CD4-positive, CD25-positive, alpha-beta regulatory T cell (primary cell): ENCODE measurements at regions not wholly inside any gene's neighbourhood (a gene's known extent, or its start where the extent isn't known, plus 50 kb on each side); places are given as distances from the start of the nearest gene placed in this dataset.

ENCODE experiments used
- ATAC-seq, 2 donors: fragments of 150-1000 bp; cut with Tn5 transposase; one replicate each; pipeline ENCODE4 v1.10.0; 2021; ENCODE audit warnings: low read depth in 2 of 2, moderate number of reproducible peaks in 2 of 2, moderate library complexity in 1 of 2
- DNase-seq, 3 donors: peaks; one replicate each; pipeline versions ENCODE4 v3.0.0 to v3.0.0-alpha.2; 2012 to 2022; ENCODE audit warnings: mixed read lengths in 1 of 3
- H3K27ac ChIP-seq: one replicate; pipeline ENCODE4 v1.7.0; 2013; ENCODE audit warnings: mild to moderate bottlenecking, low read length; ENCODE audit not compliant: insufficient read depth, poor library complexity, severe bottlenecking
- H3K27me3 ChIP-seq: one replicate; pipeline ENCODE4 v1.7.0; 2013; ENCODE audit warnings: low read length; ENCODE audit not compliant: control insufficient read depth, insufficient read depth
- H3K36me3 ChIP-seq: one replicate; pipeline ENCODE4 v1.7.0; 2013; ENCODE audit warnings: mild to moderate bottlenecking, low read length, moderate library complexity; ENCODE audit not compliant: control insufficient read depth, insufficient read depth
- H3K4me1 ChIP-seq: 2 replicates; pipeline ENCODE4 v1.7.0; 2013; ENCODE audit warnings: mild to moderate bottlenecking, low read length; ENCODE audit not compliant: insufficient read depth, control insufficient read depth, poor library complexity, severe bottlenecking
- H3K4me3 ChIP-seq: one replicate; pipeline ENCODE4 v1.7.0; 2013; ENCODE audit warnings: low read depth, mild to moderate bottlenecking, low read length, moderate library complexity
- H3K9me3 ChIP-seq, 2 experiments: 1 replicate in 1 of 2; 2 replicates in 1 of 2; pipeline ENCODE4 v1.7.0; 2013; ENCODE audit warnings: low read length in 2 of 2, mild to moderate bottlenecking in 1 of 2, moderate library complexity in 1 of 2; ENCODE audit not compliant: control insufficient read depth in 2 of 2
- H3K27ac Mint-ChIP-seq, 3 donors: one replicate each; pipeline ENCODE4 v1.8.0; 2020 to 2022; ENCODE audit warnings: mild to moderate bottlenecking in 3 of 3, mixed read lengths in 3 of 3, moderate library complexity in 2 of 3
- H3K27me3 Mint-ChIP-seq: one replicate; pipeline ENCODE4 v1.8.0; 2022; ENCODE audit warnings: mild to moderate bottlenecking, mixed read lengths
- H3K36me3 Mint-ChIP-seq: one replicate; pipeline ENCODE4 v1.8.0; 2020; ENCODE audit warnings: mixed read lengths
- H3K4me1 Mint-ChIP-seq, 4 donors: one replicate each; pipeline ENCODE4 v1.8.0; 2020 to 2022; ENCODE audit warnings: mixed read lengths in 4 of 4, mild to moderate bottlenecking in 1 of 4
- H3K4me3 Mint-ChIP-seq, 4 donors: one replicate each; pipeline ENCODE4 v1.8.0; 2020 to 2022; ENCODE audit warnings: mild to moderate bottlenecking in 4 of 4, mixed read lengths in 4 of 4, moderate library complexity in 3 of 4
- H3K9me3 Mint-ChIP-seq, 7 donors: one replicate each; pipeline ENCODE4 v1.8.0; 2020 to 2022; ENCODE audit warnings: mixed read lengths in 7 of 7, mild to moderate bottlenecking in 3 of 7, moderate library complexity in 2 of 7

- no peak overlapping the region for H3K27ac ChIP-seq
- H3K9me3 ChIP-seq, result no peaks in the 10 kb centered on the region
- no peaks in the 10 kb centered on the region for H3K9me3 Mint-ChIP-seq
- H3K4me3 Mint-ChIP-seq, result no peak overlapping the region
- no peak for DNase-seq
- ATAC-seq, result no peak
- H3K36me3 Mint-ChIP-seq, result no peaks in the 10 kb centered on the region
- H3K4me1 ChIP-seq, result no peaks in the 10 kb centered on the region
- H3K4me3 ChIP-seq, result no peak overlapping the region
- H3K27ac Mint-ChIP-seq, result no peak overlapping the region
- no peaks in the 10 kb centered on the region for H3K27me3 ChIP-seq
- no peaks in the 10 kb centered on the region for H3K36me3 ChIP-seq
- no peaks in the 10 kb centered on the region for H3K4me1 Mint-ChIP-seq
- no peaks in the 10 kb centered on the region for H3K27me3 Mint-ChIP-seq
These were observed 60.3 kb downstream of the AVPR1A start for GRCh38 chr12:63090716-63091115.

- Histone ChIP-seq H3K36me3 (no peaks in the 10 kb centered on the region), H3K4me1 (no peaks in the 10 kb centered on the region), H3K4me3 (no peak overlapping the region), H3K27me3 (no peaks in the 10 kb centered on the region), H3K27ac (no peak overlapping the region), H3K9me3 (no peaks in the 10 kb centered on the region)
- H3K27ac Mint-ChIP-seq, result peak overlapping the region in 1 of 3 donors; percentile 22
- H3K36me3 Mint-ChIP-seq, result no peaks in the 10 kb centered on the region
- H3K9me3 Mint-ChIP-seq, result peaks cover 0 to 2% (median 0%) of the 10 kb centered on the region in 7 donors
- H3K4me1 Mint-ChIP-seq, result no peaks in the 10 kb centered on the region
- H3K27me3 Mint-ChIP-seq, result peaks cover 5% of the 10 kb centered on the region
- ATAC-seq (no peak), DNase-seq (no peak)
- H3K4me3 Mint-ChIP-seq, result no peak overlapping the region
These were observed 64.7 kb downstream of the AVPR1A start for GRCh38 chr12:63086149-63086915.

DNA sequence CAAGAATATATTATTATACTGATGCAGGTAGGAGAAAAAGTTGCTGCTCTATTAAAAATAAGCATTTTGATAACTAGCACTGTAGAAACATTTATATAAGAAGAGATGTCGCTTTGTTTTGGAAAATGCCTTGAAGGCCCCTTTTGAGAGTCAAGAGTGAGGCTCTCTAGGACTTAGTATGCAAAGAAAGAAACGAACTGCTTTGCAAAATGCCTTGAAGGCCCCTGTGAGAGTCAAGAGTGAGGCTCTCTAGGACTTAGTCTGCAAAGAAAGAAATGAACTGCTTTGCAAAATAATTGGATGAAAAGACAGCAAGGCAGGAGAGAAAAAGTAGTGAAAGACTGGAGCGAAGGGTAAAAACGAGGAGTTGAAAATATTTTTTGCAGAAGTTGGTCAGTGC lies 65.9 kb downstream of the AVPR1A start:
- no peaks in the 10 kb centered on the region for H3K4me1 Mint-ChIP-seq
- H3K27ac Mint-ChIP-seq, result no peak overlapping the region
- ATAC-seq (no peak), DNase-seq (no peak)
- H3K36me3 ChIP-seq, result no peaks in the 10 kb centered on the region
- no peaks in the 10 kb centered on the region for H3K27me3 ChIP-seq
- no peak overlapping the region for H3K4me3 ChIP-seq
- H3K36me3 Mint-ChIP-seq, result no peaks in the 10 kb centered on the region
- peaks cover 0 to 2% (median 0%) of the 10 kb centered on the region in 7 donors for H3K9me3 Mint-ChIP-seq
- no peak overlapping the region for H3K27ac ChIP-seq
- H3K4me1 ChIP-seq, result no peaks in the 10 kb centered on the region
- peaks cover 5% of the 10 kb centered on the region for H3K27me3 Mint-ChIP-seq
- H3K4me3 Mint-ChIP-seq, result no peak overlapping the region
- no peaks in the 10 kb centered on the region for H3K9me3 ChIP-seq

GRCh38 chr12:63084501-63084900 lies 66.5 kb downstream of the AVPR1A start:
- H3K27me3 Mint-ChIP-seq, result peaks cover 5% of the 10 kb centered on the region
- Histone ChIP-seq H3K27ac (no peak overlapping the region), H3K36me3 (no peaks in the 10 kb centered on the region), H3K9me3 (no peaks in the 10 kb centered on the region), H3K27me3 (no peaks in the 10 kb centered on the region), H3K4me3 (no peak overlapping the region), H3K4me1 (no peaks in the 10 kb centered on the region)
- no peak overlapping the region for H3K4me3 Mint-ChIP-seq
- no peaks in the 10 kb centered on the region for H3K36me3 Mint-ChIP-seq
- peaks cover 0 to 2% (median 0%) of the 10 kb centered on the region in 7 donors for H3K9me3 Mint-ChIP-seq
- ATAC-seq (no peak), DNase-seq (no peak)
- H3K27ac Mint-ChIP-seq, result no peak overlapping the region
- H3K4me1 Mint-ChIP-seq, result no peaks in the 10 kb centered on the region

DNA sequence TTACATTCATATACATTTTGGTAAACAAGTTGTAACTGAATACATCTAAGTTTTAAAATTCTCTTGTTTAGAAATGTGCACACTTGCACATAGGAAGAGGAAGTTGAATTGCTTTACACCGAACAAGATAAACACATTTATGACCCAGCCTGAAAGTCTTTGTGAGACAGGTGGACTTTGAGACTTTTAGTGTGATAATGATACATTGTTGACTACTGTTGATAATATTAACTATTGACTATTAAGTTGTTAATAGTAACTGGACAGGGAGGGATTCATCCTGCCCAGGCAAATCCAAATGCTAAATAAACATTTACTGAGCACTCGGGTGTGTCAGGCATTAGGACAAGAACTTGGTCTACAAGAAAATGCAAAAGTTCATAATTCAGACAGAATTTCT lies 68.0 kb downstream of the AVPR1A start:
- DNase-seq, result no peak
- no peak overlapping the region for H3K27ac ChIP-seq
- Mint-ChIP-seq H3K27me3 (peaks cover 5% of the 10 kb centered on the region), H3K36me3 (no peaks in the 10 kb centered on the region), H3K27ac (no peak overlapping the region), H3K9me3 (peaks cover 0 to 2% (median 0%) of the 10 kb centered on the region in 7 donors), H3K4me1 (no peaks in the 10 kb centered on the region), H3K4me3 (no peak overlapping the region)
- no peaks in the 10 kb centered on the region for H3K36me3 ChIP-seq
- H3K9me3 ChIP-seq, result no peaks in the 10 kb centered on the region
- no peak overlapping the region for H3K4me3 ChIP-seq
- H3K4me1 ChIP-seq, result no peaks in the 10 kb centered on the region
- no peaks in the 10 kb centered on the region for H3K27me3 ChIP-seq
- ATAC-seq, result no peak

DNA sequence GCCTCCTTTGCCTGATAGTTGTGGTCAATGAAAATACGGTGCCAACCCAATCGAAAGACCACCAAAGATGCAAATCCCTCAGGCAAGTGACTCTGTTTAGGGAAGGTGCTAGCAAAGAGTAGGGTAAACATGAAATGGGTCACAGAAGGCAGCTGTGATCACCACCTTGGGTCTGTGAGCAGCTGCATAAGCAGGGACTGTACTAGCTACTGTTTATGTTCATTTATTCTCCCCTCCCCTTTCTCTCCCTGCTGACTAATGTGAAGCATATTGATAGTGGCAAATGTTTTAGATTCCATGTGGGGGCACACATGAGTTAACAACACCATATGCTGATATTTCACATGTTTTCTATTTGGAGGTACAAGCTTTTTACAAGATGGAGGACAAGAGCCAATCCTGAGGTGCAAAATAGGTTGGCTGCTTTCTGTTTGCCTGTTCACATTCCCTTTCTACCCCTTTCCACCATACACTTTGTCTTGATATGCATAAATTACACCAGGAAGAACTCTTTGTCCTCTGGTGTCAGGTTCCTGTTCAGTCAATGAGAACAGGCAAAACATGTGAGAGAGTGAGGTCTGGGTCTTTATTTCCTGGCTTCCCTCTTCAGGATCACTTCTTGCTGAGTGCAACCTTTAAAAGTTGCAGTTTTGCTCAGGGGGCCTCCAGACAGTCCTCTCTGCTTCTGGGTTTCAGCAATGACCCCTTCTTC lies 71.1 kb downstream of the AVPR1A start:
- no peak overlapping the region for H3K27ac Mint-ChIP-seq
- Histone ChIP-seq H3K27ac (no peak overlapping the region), H3K4me1 (no peaks in the 10 kb centered on the region), H3K27me3 (no peaks in the 10 kb centered on the region), H3K36me3 (no peaks in the 10 kb centered on the region), H3K9me3 (no peaks in the 10 kb centered on the region), H3K4me3 (no peak overlapping the region)
- H3K4me1 Mint-ChIP-seq, result no peaks in the 10 kb centered on the region
- ATAC-seq (no peak), DNase-seq (no peak)
- H3K36me3 Mint-ChIP-seq, result no peaks in the 10 kb centered on the region
- H3K4me3 Mint-ChIP-seq, result no peak overlapping the region
- peaks cover under 1% of the 10 kb centered on the region for H3K27me3 Mint-ChIP-seq
- H3K9me3 Mint-ChIP-seq, result peaks cover 0 to 2% (median 0%) of the 10 kb centered on the region in 7 donors

DNA sequence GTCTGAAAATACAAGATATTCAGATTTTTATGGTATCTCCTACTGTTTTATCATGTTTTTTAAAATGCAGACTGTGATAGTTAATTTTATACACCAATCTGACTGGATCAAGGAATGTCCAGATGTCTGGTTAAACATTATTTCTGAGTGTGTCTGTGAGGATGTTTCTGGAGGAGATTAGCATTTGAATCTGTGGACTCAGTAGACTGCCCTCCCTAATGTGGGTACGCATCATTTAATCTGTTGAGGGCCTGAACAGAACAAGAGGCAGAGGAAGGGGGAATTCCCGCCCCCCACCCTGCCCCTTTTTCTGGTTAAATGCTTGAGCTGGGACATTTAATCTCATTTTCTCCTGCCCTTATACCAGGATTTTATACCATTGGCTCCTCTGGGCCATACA lies 72.1 kb downstream of the AVPR1A start:
- no peak for ATAC-seq
- no peak overlapping the region for H3K27ac Mint-ChIP-seq

More for the DNA sequence above, 72.1 kb downstream of the AVPR1A start:
- H3K4me1 ChIP-seq, result no peaks in the 10 kb centered on the region
- H3K27me3 ChIP-seq, result no peaks in the 10 kb centered on the region
- no peaks in the 10 kb centered on the region for H3K4me1 Mint-ChIP-seq
- H3K36me3 ChIP-seq, result no peaks in the 10 kb centered on the region
- peaks cover 0 to 2% (median 0%) of the 10 kb centered on the region in 7 donors for H3K9me3 Mint-ChIP-seq
- H3K9me3 ChIP-seq, result no peaks in the 10 kb centered on the region
- no peak overlapping the region for H3K4me3 ChIP-seq
- no peaks in the 10 kb centered on the region for H3K27me3 Mint-ChIP-seq
- no peak overlapping the region for H3K4me3 Mint-ChIP-seq
- no peaks in the 10 kb centered on the region for H3K36me3 Mint-ChIP-seq
- no peak for DNase-seq
- no peak overlapping the region for H3K27ac ChIP-seq
